Caco-2 (cell line): ENCODE measurements at regions not wholly inside any gene's neighbourhood (a gene's known extent, or its start where the extent isn't known, plus 50 kb on each side); places are given as distances from the start of the nearest gene placed in this dataset.

Source experiments
- BruUV-seq: library from RNA; stranded (reverse); fragments of 400-500 nt; replicated peaks from 2 replicates; lab custom pipeline; 2021; lab: Mats Ljungman, UMichigan
- CTCF ChIA-PET: fragments of 300-600 bp; sonication (Branson Sonifier 250); formaldehyde crosslinking; loops from one replicate; lab custom pipeline; 2022; ENCODE audit warnings: antibody characterized with exemption; lab: Charles Lee
- POLR2A ChIA-PET: fragments of 300-600 bp; sonication (Branson Sonifier 250); formaldehyde crosslinking; loops from one replicate; lab custom pipeline; 2022; ENCODE audit warnings: antibody characterized with exemption; lab: Charles Lee
- DNase-seq, 2 experiments: peaks; one replicate each; pipeline versions ENCODE4 v3.0.0 to v3.0.0-alpha.2; 2020 to 2022
- H3K27me3 ChIP-seq: replicated peaks from 2 replicates; pipeline ENCODE4 v1.6.0; 2011; ENCODE audit warnings: low read length; ENCODE audit not compliant: control insufficient read depth, insufficient read depth
- H3K36me3 ChIP-seq: 2 replicates; pipeline ENCODE4 v1.5.1; 2011; ENCODE audit warnings: low read length; ENCODE audit not compliant: control insufficient read depth, insufficient read depth
- H3K4me1 ChIP-seq: fragments of 250-450 bp; sonication (Bioruptor Pico); 2 replicates; pipeline ENCODE4 v1.5.1; 2020; ENCODE audit warnings: mild to moderate bottlenecking
- H3K4me3 ChIP-seq: 2 replicates; pipeline ENCODE4 v1.5.1; 2011; ENCODE audit warnings: low read depth, mild to moderate bottlenecking, control low read depth, low read length
- H3K9me3 ChIP-seq: fragments of 250-450 bp; sonication (Bioruptor Pico); 2 replicates; pipeline ENCODE4 v1.5.1; 2020; ENCODE audit warnings: mild to moderate bottlenecking, moderate library complexity
- H3K27ac Mint-ChIP-seq: one replicate; pipeline ENCODE4 v1.8.0; 2022; ENCODE audit warnings: mixed read lengths; ENCODE audit not compliant: unreplicated experiment
- H3K27me3 Mint-ChIP-seq: one replicate; pipeline ENCODE4 v1.8.0; 2022; ENCODE audit warnings: mixed read lengths; ENCODE audit not compliant: insufficient read depth, unreplicated experiment
- H3K36me3 Mint-ChIP-seq: one replicate; pipeline ENCODE4 v1.8.0; 2022; ENCODE audit warnings: mild to moderate bottlenecking, mixed read lengths; ENCODE audit not compliant: insufficient read depth, unreplicated experiment
- H3K4me1 Mint-ChIP-seq: one replicate; pipeline ENCODE4 v1.8.0; 2022; ENCODE audit warnings: low read depth, mixed read lengths; ENCODE audit not compliant: unreplicated experiment
- H3K4me3 Mint-ChIP-seq: one replicate; pipeline ENCODE4 v1.8.0; 2022; ENCODE audit warnings: mild to moderate bottlenecking, moderate library complexity, mixed read lengths; ENCODE audit not compliant: unreplicated experiment
- H3K9me3 Mint-ChIP-seq: one replicate; pipeline ENCODE4 v1.8.0; 2022; ENCODE audit warnings: mixed read lengths; ENCODE audit not compliant: unreplicated experiment
- CTCF ChIP-seq, 2 experiments: fragments of 200-600 bp in 1 of 2; IDR thresholded peaks; 1 replicate in 1 of 2; 2 replicates in 1 of 2; pipeline versions ENCODE4 v1.5.1 to v1.8.0; 2011 to 2022; ENCODE audit warnings: antibody characterized with exemption in 1 of 2, control low read depth in 1 of 2, inconsistent platforms in 1 of 2, low read depth in 1 of 2, low read length in 1 of 2, mild to moderate bottlenecking in 1 of 2, moderate library complexity in 1 of 2; ENCODE audit not compliant: insufficient read depth in 1 of 2, severe bottlenecking in 1 of 2, unreplicated experiment in 1 of 2
- intact Hi-C: fragments of 100-400 bp; cut with micrococcal nuclease; formaldehyde crosslinking; loops from one replicate; pipeline ENCODE4 v1.10.0; 2022; ENCODE audit not compliant: unreplicated experiment

- no TSS peak for BruUV-seq
- H3K36me3 ChIP-seq = no peaks in the 10 kb centered on the region
- H3K9me3 Mint-ChIP-seq = no peaks in the 10 kb centered on the region
- no peak for DNase-seq
- intact Hi-C loops = no loop called here
- H3K4me1 ChIP-seq = no peaks in the 10 kb centered on the region
- POLR2A ChIA-PET = no interaction called here
- CTCF ChIA-PET = no interaction called here
- no peaks in the 10 kb centered on the region for H3K27me3 ChIP-seq
- H3K36me3 Mint-ChIP-seq = no peaks in the 10 kb centered on the region
- no peak overlapping the region for H3K27ac Mint-ChIP-seq
- no peak for TF ChIP-seq CTCF (IDR thresholded peaks at IDR 0.05; ENCODE audit: insufficient read depth in 1 of 2, low read depth in 1 of 2, low read length in 1 of 2, severe bottlenecking in 1 of 2, unreplicated experiment in 1 of 2)
- H3K4me3 Mint-ChIP-seq = no peak overlapping the region
- no peaks in the 10 kb centered on the region for H3K4me1 Mint-ChIP-seq
- H3K9me3 ChIP-seq = no peaks in the 10 kb centered on the region
- H3K27me3 Mint-ChIP-seq = no peaks in the 10 kb centered on the region
- H3K4me3 ChIP-seq = no peak overlapping the region
Observed at GRCh38 chr2:82797469-82797868, 1661.6 kb downstream of the SUCLG1 start.

- Mint-ChIP-seq H3K9me3 (no peaks in the 10 kb centered on the region), H3K36me3 (no peaks in the 10 kb centered on the region), H3K27me3 (no peaks in the 10 kb centered on the region), H3K4me1 (no peaks in the 10 kb centered on the region), H3K27ac (no peak overlapping the region), H3K4me3 (no peak overlapping the region)
- intact Hi-C loops = no loop called here
- Histone ChIP-seq H3K36me3 (no peaks in the 10 kb centered on the region), H3K27me3 (no peaks in the 10 kb centered on the region), H3K4me1 (no peaks in the 10 kb centered on the region), H3K4me3 (no peak overlapping the region), H3K9me3 (no peaks in the 10 kb centered on the region)
- no TSS peak for BruUV-seq
- no peak for TF ChIP-seq CTCF (IDR thresholded peaks at IDR 0.05; ENCODE audit: insufficient read depth in 1 of 2, low read depth in 1 of 2, low read length in 1 of 2, severe bottlenecking in 1 of 2, unreplicated experiment in 1 of 2)
- POLR2A ChIA-PET = no interaction called here
- CTCF ChIA-PET = no interaction called here
- no peak for DNase-seq
Observed at GRCh38 chr2:82796132-82796531, 1662.9 kb downstream of the SUCLG1 start.

- Histone ChIP-seq H3K27me3 (no peaks in the 10 kb centered on the region), H3K36me3 (no peaks in the 10 kb centered on the region), H3K4me1 (no peaks in the 10 kb centered on the region), H3K9me3 (no peaks in the 10 kb centered on the region), H3K4me3 (no peak overlapping the region)
- intact Hi-C loops = no loop called here
- no peak for DNase-seq
- H3K4me1 Mint-ChIP-seq = no peaks in the 10 kb centered on the region
- H3K36me3 Mint-ChIP-seq = no peaks in the 10 kb centered on the region
- ChIA-PET POLR2A (no interaction called here), CTCF (no interaction called here)
- BruUV-seq = no TSS peak
- no peaks in the 10 kb centered on the region for H3K9me3 Mint-ChIP-seq
- TF ChIP-seq CTCF (IDR thresholded peaks at IDR 0.05; ENCODE audit: insufficient read depth in 1 of 2, low read depth in 1 of 2, low read length in 1 of 2, severe bottlenecking in 1 of 2, unreplicated experiment in 1 of 2) = no peak
- no peak overlapping the region for H3K4me3 Mint-ChIP-seq
- no peak overlapping the region for H3K27ac Mint-ChIP-seq
- H3K27me3 Mint-ChIP-seq = no peaks in the 10 kb centered on the region
Observed at GRCh38 chr2:82795446-82795845, 1663.6 kb downstream of the SUCLG1 start.
